ENCODE measurements at regions not wholly inside any gene's neighbourhood (a gene's known extent, or its start where the extent isn't known, plus 50 kb on each side); places are given as distances from the start of the nearest gene placed in this dataset.
"Not testable (repeated sequence)": the region's sequence is repeated elsewhere in the genome, so short reads cannot be mapped to it uniquely, and the experiment has no call there.

DNA sequence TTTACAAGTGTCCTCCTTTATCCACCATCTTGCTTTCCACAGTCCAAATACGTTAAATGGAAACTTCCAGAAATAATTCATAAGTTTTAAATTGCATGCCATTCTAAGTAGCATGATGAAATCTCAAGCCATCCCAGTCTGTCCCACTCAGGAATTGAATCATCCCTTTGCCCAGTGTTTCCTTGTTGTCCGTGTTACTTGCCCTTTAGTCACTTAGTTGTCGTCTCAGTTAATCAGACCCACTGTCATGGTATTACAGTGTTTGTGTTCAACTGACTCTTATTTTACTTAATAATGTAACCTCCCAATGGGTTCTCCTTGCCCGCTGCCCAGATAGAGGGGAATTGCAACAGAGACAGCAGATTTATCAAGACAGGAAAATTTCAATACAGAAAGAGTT lies 77.6 kb upstream of the NDN start:
- ChIA-PET CTCF (no interaction called here), POLR2A (no interaction called here)
- H3K27ac ChIP-seq (ENCODE audit: low read depth in 1 of 2, low read length in 2 of 2), result no peak overlapping the region
- H3K9me3 ChIP-seq (ENCODE audit: control insufficient read depth in 1 of 2, insufficient read depth in 1 of 2, low read length in 2 of 2), result peaks cover 0 to 22% of the 10 kb centered on the region in 2 experiments
- TF ChIP-seq, protein P1, sequence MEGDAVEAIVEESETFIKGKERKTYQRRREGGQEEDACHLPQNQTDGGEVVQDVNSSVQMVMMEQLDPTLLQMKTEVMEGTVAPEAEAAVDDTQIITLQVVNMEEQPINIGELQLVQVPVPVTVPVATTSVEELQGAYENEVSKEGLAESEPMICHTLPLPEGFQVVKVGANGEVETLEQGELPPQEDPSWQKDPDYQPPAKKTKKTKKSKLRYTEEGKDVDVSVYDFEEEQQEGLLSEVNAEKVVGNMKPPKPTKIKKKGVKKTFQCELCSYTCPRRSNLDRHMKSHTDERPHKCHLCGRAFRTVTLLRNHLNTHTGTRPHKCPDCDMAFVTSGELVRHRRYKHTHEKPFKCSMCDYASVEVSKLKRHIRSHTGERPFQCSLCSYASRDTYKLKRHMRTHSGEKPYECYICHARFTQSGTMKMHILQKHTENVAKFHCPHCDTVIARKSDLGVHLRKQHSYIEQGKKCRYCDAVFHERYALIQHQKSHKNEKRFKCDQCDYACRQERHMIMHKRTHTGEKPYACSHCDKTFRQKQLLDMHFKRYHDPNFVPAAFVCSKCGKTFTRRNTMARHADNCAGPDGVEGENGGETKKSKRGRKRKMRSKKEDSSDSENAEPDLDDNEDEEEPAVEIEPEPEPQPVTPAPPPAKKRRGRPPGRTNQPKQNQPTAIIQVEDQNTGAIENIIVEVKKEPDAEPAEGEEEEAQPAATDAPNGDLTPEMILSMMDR (IDR thresholded peaks at IDR 0.05), result no peak
- Mint-ChIP-seq H3K4me1 (ENCODE audit: low read depth) (no peaks in the 10 kb centered on the region), H3K27me3 (no peaks in the 10 kb centered on the region), H3K36me3 (ENCODE audit: low read depth) (no peaks in the 10 kb centered on the region), H3K4me3 (no peak overlapping the region), H3K9me3 (peaks cover 17% of the 10 kb centered on the region), H3K27ac (no peak overlapping the region)
- no peak for DNase-seq
- intact Hi-C loops (cut with DNase I, micrococcal nuclease), result no loop called here
- no peaks in the 10 kb centered on the region for H3K4me1 ChIP-seq (ENCODE audit: insufficient read depth, low read length)
- ATAC-seq (ENCODE audit: poor library complexity), result no peak
- no peaks in the 10 kb centered on the region for H3K27me3 ChIP-seq (ENCODE audit: control insufficient read depth in 1 of 2, insufficient read depth in 2 of 2, low read length in 2 of 2)
- H3K4me3 ChIP-seq (ENCODE audit: low read length), result no peak overlapping the region
- H3K36me3 ChIP-seq (ENCODE audit: insufficient read depth, low read length), result no peaks in the 10 kb centered on the region

DNA sequence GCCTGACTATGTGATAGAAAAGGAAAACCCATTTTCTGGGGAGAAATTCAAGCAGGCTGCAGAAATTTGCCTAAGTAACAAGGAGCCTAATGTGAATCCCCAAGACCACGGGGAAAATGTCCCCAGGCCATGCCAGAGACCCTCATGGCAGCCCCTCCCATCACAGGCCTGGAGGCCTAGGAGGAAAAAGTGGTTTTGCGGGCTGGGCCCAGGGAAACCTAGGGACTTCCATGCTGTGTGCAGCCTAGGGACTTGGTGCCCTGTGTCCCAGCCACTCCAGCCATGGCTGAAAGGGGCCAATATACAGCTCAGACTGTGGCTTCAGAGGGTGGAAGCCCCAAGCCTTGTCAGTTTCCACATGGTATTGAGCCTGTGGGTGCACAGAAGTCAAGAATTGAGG lies 79.7 kb upstream of the NDN start:
- POLR2A ChIA-PET; H3K27me3 Mint-ChIP-seq; ATAC-seq (ENCODE audit: poor library complexity); H3K4me3 Mint-ChIP-seq; H3K4me1 ChIP-seq (ENCODE audit: insufficient read depth, low read length); H3K4me3 ChIP-seq (ENCODE audit: low read length); H3K27ac ChIP-seq (ENCODE audit: low read depth in 1 of 2, low read length in 2 of 2); intact Hi-C loops (cut with DNase I, micrococcal nuclease); H3K36me3 ChIP-seq (ENCODE audit: insufficient read depth, low read length); H3K36me3 Mint-ChIP-seq (ENCODE audit: low read depth); H3K27ac Mint-ChIP-seq; H3K27me3 ChIP-seq (ENCODE audit: control insufficient read depth in 1 of 2, insufficient read depth in 2 of 2, low read length in 2 of 2); CTCF ChIA-PET; H3K4me1 Mint-ChIP-seq (ENCODE audit: low read depth); DNase-seq: not testable (repeated sequence)
- peaks cover 0 to 24% of the 10 kb centered on the region in 2 experiments for H3K9me3 ChIP-seq (ENCODE audit: control insufficient read depth in 1 of 2, insufficient read depth in 1 of 2, low read length in 2 of 2)
- peaks cover 16% of the 10 kb centered on the region for H3K9me3 Mint-ChIP-seq

DNA sequence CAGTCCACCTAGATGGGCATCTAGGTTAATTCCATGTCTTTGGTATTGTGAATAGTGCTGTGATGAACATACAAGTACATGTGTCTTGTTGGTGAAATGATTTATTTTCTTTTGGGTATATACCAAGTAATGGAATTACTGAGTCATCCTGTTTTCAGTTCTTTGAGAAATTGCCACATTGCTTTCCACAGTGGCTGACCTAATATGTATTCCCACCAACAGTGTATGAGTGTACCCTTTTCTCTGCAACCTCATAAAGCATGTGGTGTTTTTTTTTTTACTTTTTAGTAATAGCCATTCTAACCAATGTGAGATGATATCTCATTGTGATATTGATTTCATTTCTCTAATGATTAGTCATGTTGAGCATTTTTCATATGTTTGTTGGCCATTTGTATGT lies 86.0 kb upstream of the NDN start:
- ATAC-seq (ENCODE audit: poor library complexity), result no peak

More for the DNA sequence above, 86.0 kb upstream of the NDN start:
- Histone ChIP-seq H3K27me3 (ENCODE audit: control insufficient read depth in 1 of 2, insufficient read depth in 2 of 2, low read length in 2 of 2) (no peaks in the 10 kb centered on the region), H3K9me3 (ENCODE audit: control insufficient read depth in 1 of 2, insufficient read depth in 1 of 2, low read length in 2 of 2) (peaks cover 0 to 3% of the 10 kb centered on the region in 2 experiments), H3K4me1 (ENCODE audit: insufficient read depth, low read length) (no peaks in the 10 kb centered on the region), H3K4me3 (ENCODE audit: low read length) (no peak overlapping the region), H3K36me3 (ENCODE audit: insufficient read depth, low read length) (no peaks in the 10 kb centered on the region), H3K27ac (ENCODE audit: low read depth in 1 of 2, low read length in 2 of 2) (no peak overlapping the region)
- intact Hi-C loops (cut with DNase I, micrococcal nuclease), result no loop called here
- Mint-ChIP-seq H3K27ac (no peak overlapping the region), H3K27me3 (no peaks in the 10 kb centered on the region), H3K4me3 (no peak overlapping the region), H3K9me3 (peaks cover 13% of the 10 kb centered on the region), H3K36me3 (ENCODE audit: low read depth) (no peaks in the 10 kb centered on the region), H3K4me1 (ENCODE audit: low read depth) (no peaks in the 10 kb centered on the region)
- TF ChIP-seq, protein P1 (IDR thresholded peaks at IDR 0.05), result no peak
- POLR2A ChIA-PET, result no interaction called here
- no peak for DNase-seq
- CTCF ChIA-PET, result no interaction called here
